ENCODE measurements at regions not wholly inside any gene's neighbourhood (a gene's known extent, or its start where the extent isn't known, plus 50 kb on each side); places are given as distances from the start of the nearest gene placed in this dataset.

GRCh38 chr11:33467966-33468365 lies 210.8 kb downstream of the HIPK3 start:
- H3K4me3 ChIP-seq (ENCODE audit: low read depth, poor library complexity, severe bottlenecking), result no peak overlapping the region
- no peak for TF ChIP-seq CTCF (IDR thresholded peaks at IDR 0.05)
- TF ChIP-seq POLR2A (IDR thresholded peaks at IDR 0.05), result no peak
- 57 to 68% methylated on average over 4 of the region's 4 CpGs for WGBS, 2 donors
- DNase-seq (ENCODE audit: low spot score in 2 of 2), result no peak
- intact Hi-C loops (cut with DNase I; ENCODE audit: low total_unique reads), result no loop called here

GRCh38 chr11:33463059-33463458 lies 205.9 kb downstream of the HIPK3 start:
- DNase-seq (ENCODE audit: low spot score in 2 of 2), result no peak
- no peak overlapping the region for H3K4me3 ChIP-seq (ENCODE audit: low read depth, poor library complexity, severe bottlenecking)
- 75 to 81% methylated on average over 4 of the region's 4 CpGs for WGBS, 2 donors
- intact Hi-C loops (cut with DNase I; ENCODE audit: low total_unique reads), result no loop called here
- TF ChIP-seq CTCF (IDR thresholded peaks at IDR 0.05) (no peak), POLR2A (IDR thresholded peaks at IDR 0.05) (no peak)

- WGBS, 2 donors, result 51 to 55% methylated on average over 4 of the region's 4 CpGs
- TF ChIP-seq POLR2A (IDR thresholded peaks at IDR 0.05) (no peak), CTCF (IDR thresholded peaks at IDR 0.05) (no peak)
- H3K4me3 ChIP-seq (ENCODE audit: low read depth, poor library complexity, severe bottlenecking), result no peak overlapping the region
- DNase-seq (ENCODE audit: low spot score in 2 of 2), result no peak
- intact Hi-C loops (cut with DNase I; ENCODE audit: low total_unique reads), result no loop called here
Observed at GRCh38 chr11:33461369-33462125, 204.4 kb downstream of the HIPK3 start.

- 94 to 96% methylated on average over 5 of the region's 5 CpGs for WGBS, 2 donors
- DNase-seq (ENCODE audit: low spot score in 2 of 2), result no peak
- TF ChIP-seq POLR2A (IDR thresholded peaks at IDR 0.05) (no peak), CTCF (IDR thresholded peaks at IDR 0.05) (no peak)
- intact Hi-C loops (cut with DNase I; ENCODE audit: low total_unique reads), result no loop called here
- H3K4me3 ChIP-seq (ENCODE audit: low read depth, poor library complexity, severe bottlenecking), result no peak overlapping the region
Observed at GRCh38 chr11:33457948-33458347, 200.8 kb downstream of the HIPK3 start.

- 69 to 71% methylated on average over 4 of the region's 4 CpGs for WGBS, 2 donors
- no peak overlapping the region for H3K4me3 ChIP-seq (ENCODE audit: low read depth, poor library complexity, severe bottlenecking)
- no peak for DNase-seq (ENCODE audit: low spot score in 2 of 2)
- no peak for TF ChIP-seq CTCF (IDR thresholded peaks at IDR 0.05)
- TF ChIP-seq POLR2A (IDR thresholded peaks at IDR 0.05), result no peak
- intact Hi-C loops (cut with DNase I; ENCODE audit: low total_unique reads), result no loop called here
Observed at GRCh38 chr11:33455867-33456463, 198.8 kb downstream of the HIPK3 start.
